ENCODE measurements at regions not wholly inside any gene's neighbourhood (a gene's known extent, or its start where the extent isn't known, plus 50 kb on each side); places are given as distances from the start of the nearest gene placed in this dataset.

DNA sequence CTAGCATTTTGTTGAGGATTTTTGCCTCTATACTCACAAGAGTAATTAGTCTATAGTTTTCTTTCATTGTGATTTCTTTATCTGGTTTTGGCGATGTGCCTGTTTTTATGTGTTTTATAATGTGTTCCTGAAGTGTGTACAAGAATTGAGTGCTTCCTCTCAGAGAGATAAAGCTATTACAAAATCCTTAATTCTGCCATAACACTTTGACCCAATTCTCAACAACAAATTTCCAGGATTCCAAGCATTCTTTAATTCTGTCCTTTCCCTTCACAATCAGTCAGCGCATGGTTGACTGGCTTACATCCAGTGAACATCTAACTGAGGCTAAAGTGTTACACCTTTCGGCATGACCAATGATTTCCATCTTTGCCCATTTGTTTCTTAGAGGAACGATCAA, 282.9 kb upstream of the MVB12B start:
- Mint-ChIP-seq H3K4me3 (no peak overlapping the region), H3K27me3 (peaks cover 22% of the 10 kb centered on the region), H3K36me3 (ENCODE audit: low read depth) (no peaks in the 10 kb centered on the region), H3K27ac (no peak overlapping the region), H3K4me1 (no peaks in the 10 kb centered on the region), H3K9me3 (peaks cover 12% of the 10 kb centered on the region)
- ChIA-PET POLR2A (no interaction called here), CTCF (no interaction called here)
- DNase-seq = no peak

DNA sequence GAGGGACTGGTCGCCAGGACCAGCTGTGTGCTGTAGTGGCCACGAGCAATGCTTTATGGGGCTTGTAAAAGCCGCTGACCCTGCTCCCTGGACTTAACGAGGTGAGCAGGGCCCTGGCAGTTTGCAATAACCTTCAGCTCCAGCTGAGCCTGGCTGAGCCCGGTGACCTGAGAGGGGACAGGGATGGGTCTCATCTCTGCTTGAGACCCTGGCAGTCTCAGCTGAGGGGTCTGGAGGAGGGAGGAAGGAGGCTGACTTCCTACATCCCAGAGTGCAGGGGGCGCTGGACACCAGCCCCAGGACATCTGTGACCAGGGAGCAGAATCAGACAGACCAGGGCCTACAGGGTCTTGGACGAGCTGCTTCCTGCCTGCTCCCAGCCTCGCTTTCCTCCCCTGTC, 277.5 kb upstream of the MVB12B start:
- H3K27me3 Mint-ChIP-seq = peaks cover 3% of the 10 kb centered on the region
- H3K4me3 Mint-ChIP-seq = no peak overlapping the region
- no peak for DNase-seq
- H3K27ac Mint-ChIP-seq = no peak overlapping the region
- H3K4me1 Mint-ChIP-seq = no peaks in the 10 kb centered on the region
- peaks cover 9% of the 10 kb centered on the region for H3K9me3 Mint-ChIP-seq
- ChIA-PET POLR2A (no interaction called here), CTCF (no interaction called here)
- no peaks in the 10 kb centered on the region for H3K36me3 Mint-ChIP-seq (ENCODE audit: low read depth)

DNA sequence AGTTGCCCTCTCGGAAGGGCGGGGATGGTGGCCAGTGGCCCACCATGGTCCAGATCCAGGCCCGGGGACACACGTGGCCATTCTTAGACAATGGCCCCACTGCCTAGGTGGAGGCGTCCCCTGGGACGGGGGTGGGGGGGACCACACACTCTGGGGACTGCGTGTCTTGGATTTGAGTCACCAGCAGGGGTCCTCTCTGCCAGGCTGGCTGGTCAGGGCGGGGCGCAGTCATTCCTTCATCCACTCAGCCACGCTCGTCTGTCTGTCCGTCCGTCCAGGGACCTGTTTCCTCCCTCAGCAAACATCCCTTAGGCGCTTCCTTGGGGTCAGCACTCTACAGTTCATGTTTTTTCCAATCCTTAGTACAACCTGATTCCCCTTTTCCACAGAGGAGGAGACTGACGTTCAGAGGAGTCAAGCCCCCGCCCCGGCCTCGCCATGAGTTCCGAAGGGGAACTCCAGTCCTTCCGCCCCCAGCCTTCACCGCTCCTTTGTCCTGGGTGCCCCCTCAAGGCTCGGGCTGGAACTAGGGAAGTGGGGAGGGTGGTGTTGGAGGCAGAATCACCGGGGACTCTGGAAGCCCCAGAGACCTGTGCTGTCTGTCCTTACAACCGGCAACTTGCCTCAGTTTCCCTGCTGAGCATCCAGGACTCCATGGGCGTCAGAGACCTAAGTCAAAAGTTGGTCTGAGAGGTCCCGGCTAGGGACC, 276.6 kb upstream of the MVB12B start:
- DNase-seq = no peak
- H3K27me3 Mint-ChIP-seq = no peaks in the 10 kb centered on the region
- POLR2A ChIA-PET = no interaction called here
- no peaks in the 10 kb centered on the region for H3K4me1 Mint-ChIP-seq
- H3K27ac Mint-ChIP-seq = no peak overlapping the region
- H3K36me3 Mint-ChIP-seq (ENCODE audit: low read depth) = no peaks in the 10 kb centered on the region
- H3K4me3 Mint-ChIP-seq = no peak overlapping the region
- CTCF ChIA-PET = no interaction called here
- peaks cover 6% of the 10 kb centered on the region for H3K9me3 Mint-ChIP-seq

DNA sequence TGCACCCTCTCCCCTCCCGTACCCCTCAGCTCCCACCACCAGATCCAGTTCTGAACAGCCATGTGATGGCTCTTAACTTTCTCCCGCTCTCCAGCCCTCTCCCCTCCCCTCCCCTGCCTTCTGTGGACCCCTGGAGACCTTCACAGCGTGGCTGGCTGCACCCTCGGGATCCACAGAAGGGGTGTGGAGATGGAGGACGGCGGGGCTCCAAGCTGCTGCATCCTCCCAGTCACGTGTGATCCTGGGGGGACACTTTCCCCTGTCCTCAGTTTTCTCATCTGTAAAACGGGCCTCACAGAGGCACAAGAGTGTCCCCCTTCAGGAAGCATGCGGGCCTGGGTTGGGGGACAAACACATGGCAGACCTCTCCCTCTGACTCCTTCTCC, 276.0 kb upstream of the MVB12B start:
- ChIA-PET CTCF (no interaction called here), POLR2A (no interaction called here)
- Mint-ChIP-seq H3K9me3 (peaks cover 6% of the 10 kb centered on the region), H3K27ac (no peak overlapping the region), H3K27me3 (no peaks in the 10 kb centered on the region), H3K4me3 (no peak overlapping the region), H3K36me3 (ENCODE audit: low read depth) (no peaks in the 10 kb centered on the region), H3K4me1 (no peaks in the 10 kb centered on the region)
- DNase-seq = no peak

DNA sequence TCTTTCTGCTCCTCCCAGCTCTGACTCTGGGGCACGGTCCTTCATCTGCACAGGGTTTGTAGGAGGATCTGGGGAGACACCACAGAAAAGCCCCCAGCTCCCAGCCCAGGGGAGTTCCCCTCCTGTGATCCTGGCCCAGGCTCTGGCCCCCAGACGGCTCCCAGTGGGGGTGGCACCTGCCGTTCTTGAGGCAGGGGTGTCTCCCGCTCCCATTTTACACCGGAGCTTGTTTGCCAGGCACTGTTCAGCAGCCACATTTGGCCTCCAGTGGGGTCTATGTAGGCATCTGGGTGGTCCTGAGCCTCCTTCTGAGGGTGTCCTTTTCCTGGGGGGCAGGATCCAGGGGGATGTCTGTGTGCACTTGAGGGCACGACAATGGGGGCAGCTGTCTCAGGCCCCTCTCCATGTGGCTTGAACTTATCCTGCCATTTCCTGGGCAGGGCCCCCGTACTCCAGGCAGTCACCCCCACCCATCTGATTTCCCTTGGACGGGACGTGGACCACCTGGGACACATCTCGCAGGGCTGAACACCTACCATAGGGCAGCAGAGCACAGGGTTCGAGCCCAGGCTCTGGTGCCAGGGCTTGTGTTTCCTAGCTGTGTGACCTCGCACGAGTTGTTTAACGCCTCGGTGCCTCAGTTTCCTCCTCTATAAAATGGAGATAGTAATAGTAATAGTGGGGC, 275.0 kb upstream of the MVB12B start:
- H3K9me3 Mint-ChIP-seq = no peaks in the 10 kb centered on the region
- ChIA-PET POLR2A (no interaction called here), CTCF (no interaction called here)

DNA sequence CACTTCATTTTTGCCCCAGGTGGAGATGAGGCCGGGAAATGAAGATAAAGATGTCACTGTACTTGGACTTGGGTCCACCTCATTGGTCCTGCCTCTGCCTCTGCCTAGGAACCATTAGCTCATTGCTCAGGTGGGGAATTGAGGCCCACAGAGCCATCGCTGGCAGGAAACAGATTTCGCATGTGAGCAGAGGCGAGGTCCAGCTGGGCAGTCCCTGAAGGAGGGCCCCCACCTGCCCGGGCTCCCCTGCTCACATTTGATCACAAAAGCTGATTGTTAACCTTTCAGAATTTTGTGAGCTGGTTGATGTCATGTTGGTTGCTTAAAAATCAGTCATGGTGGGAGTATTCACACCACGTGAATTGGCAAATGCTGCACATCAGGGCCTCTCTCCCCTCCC, 273.8 kb upstream of the MVB12B start:
- Mint-ChIP-seq H3K4me3 (no peak overlapping the region), H3K27me3 (no peaks in the 10 kb centered on the region), H3K27ac (no peak overlapping the region), H3K9me3 (no peaks in the 10 kb centered on the region), H3K4me1 (no peaks in the 10 kb centered on the region), H3K36me3 (ENCODE audit: low read depth) (no peaks in the 10 kb centered on the region)
- ChIA-PET POLR2A (no interaction called here), CTCF (no interaction called here)
- no peak for DNase-seq

More for the DNA sequence above, 275.0 kb upstream of the MVB12B start:
- H3K27me3 Mint-ChIP-seq = no peaks in the 10 kb centered on the region
- H3K4me1 Mint-ChIP-seq = no peaks in the 10 kb centered on the region
- DNase-seq = no peak
- no peaks in the 10 kb centered on the region for H3K36me3 Mint-ChIP-seq (ENCODE audit: low read depth)
- no peak overlapping the region for H3K27ac Mint-ChIP-seq
- H3K4me3 Mint-ChIP-seq = no peak overlapping the region

DNA sequence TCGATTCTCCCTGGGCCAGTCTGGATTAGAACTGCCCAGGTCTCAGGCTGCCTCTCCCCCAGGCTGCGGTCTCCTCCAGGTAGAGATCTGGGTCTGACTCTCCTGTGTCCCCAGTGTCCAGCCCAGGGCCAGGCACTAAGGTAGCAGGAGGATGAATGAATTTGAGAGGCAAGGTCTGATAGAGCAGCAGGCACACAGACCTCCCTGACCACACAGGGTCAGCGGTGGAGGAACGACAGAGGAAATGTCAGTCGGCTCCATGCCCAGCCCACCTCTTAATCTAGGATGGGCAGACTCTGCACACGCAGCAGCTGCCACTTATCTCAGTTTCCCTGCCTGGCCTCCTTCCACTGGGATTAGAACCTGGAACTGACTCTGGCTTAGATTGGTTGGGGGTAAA, 272.7 kb upstream of the MVB12B start:
- no peak for DNase-seq
- Mint-ChIP-seq H3K4me3 (no peak overlapping the region), H3K4me1 (no peaks in the 10 kb centered on the region), H3K9me3 (no peaks in the 10 kb centered on the region), H3K27ac (no peak overlapping the region), H3K27me3 (peaks cover 3% of the 10 kb centered on the region), H3K36me3 (ENCODE audit: low read depth) (no peaks in the 10 kb centered on the region)
- CTCF ChIA-PET = no interaction called here
- POLR2A ChIA-PET = no interaction called here

DNA sequence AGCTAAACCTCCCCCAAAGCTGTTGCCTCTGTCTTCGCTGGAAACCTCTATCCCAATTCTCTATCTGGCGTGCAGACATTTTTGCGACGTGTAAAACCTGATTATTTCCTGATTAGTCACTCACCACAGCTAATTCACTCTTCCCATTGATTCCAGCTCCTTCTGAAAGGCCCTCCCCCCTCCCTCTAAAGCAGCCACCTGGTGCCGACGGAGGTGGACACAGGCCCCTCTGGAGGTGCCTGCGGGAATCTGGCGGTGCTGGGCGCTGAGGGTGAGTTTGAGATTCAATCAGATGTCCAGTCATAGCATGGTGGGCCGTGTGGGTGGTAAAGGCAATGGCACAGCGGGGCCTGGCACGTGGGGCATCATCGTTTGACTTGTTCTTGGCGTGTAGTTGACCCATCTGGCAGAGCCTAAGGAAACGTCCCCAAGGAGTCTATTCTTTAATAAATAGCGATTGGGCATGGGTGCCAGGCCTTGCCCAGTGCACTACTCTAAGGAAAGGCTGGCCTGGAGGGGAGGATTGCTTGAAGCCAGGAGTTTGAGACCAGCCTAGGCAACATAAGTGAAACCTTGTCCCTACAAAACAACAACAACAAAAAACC, 271.1 kb upstream of the MVB12B start:
- H3K27me3 Mint-ChIP-seq = peaks cover 5% of the 10 kb centered on the region
- DNase-seq = no peak
- H3K36me3 Mint-ChIP-seq (ENCODE audit: low read depth) = no peaks in the 10 kb centered on the region
- no peaks in the 10 kb centered on the region for H3K4me1 Mint-ChIP-seq
- CTCF ChIA-PET = no interaction called here
- POLR2A ChIA-PET = no interaction called here
- no peak overlapping the region for H3K27ac Mint-ChIP-seq
- H3K4me3 Mint-ChIP-seq = no peak overlapping the region
- no peaks in the 10 kb centered on the region for H3K9me3 Mint-ChIP-seq

DNA sequence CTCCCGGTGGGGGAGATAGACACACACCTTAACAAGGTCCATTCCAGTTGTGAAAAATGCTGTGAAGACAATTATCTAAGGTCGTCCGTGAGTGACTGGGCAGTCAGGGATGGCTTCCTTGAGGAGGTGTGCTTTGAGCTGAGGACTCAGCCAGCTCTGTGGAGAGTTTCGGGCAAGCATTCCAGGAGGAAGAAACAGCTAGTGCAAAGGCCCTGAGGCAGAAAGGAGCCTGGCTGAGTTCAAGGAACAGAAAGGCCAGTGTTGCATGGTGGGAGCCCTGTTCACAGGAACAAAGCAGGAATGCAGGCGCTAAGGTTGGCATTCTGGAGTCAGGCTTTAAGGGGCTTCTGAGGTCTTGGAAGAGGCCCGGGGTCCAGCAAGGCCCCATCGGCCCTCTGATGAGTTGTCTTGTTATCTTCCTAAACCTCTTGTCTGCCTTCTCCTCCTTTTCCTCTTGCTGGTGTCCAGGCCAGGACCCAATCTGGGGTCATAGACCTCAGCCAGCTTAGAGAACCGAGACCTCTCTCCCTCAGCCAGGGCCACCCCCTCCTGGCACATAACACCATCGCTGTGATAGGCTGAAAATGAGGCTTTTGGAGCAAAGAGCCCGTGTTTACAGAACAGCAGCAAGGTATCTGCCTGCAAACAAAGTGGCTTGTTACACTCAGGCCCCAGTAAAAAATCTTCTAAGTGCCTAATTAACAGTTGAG, 270.2 kb upstream of the MVB12B start:
- no peak for DNase-seq
- ChIA-PET POLR2A (no interaction called here), CTCF (interaction anchor here (0.6 kb wide), 1 partner anchor 622 kb away, joined by 7 read pairs; no protein-coding TSS in a partner anchor)
- peaks cover 5% of the 10 kb centered on the region for H3K27me3 Mint-ChIP-seq
- H3K36me3 Mint-ChIP-seq (ENCODE audit: low read depth) = no peaks in the 10 kb centered on the region
- H3K4me1 Mint-ChIP-seq = no peaks in the 10 kb centered on the region
- no peaks in the 10 kb centered on the region for H3K9me3 Mint-ChIP-seq
- H3K4me3 Mint-ChIP-seq = no peak overlapping the region
- no peak overlapping the region for H3K27ac Mint-ChIP-seq

DNA sequence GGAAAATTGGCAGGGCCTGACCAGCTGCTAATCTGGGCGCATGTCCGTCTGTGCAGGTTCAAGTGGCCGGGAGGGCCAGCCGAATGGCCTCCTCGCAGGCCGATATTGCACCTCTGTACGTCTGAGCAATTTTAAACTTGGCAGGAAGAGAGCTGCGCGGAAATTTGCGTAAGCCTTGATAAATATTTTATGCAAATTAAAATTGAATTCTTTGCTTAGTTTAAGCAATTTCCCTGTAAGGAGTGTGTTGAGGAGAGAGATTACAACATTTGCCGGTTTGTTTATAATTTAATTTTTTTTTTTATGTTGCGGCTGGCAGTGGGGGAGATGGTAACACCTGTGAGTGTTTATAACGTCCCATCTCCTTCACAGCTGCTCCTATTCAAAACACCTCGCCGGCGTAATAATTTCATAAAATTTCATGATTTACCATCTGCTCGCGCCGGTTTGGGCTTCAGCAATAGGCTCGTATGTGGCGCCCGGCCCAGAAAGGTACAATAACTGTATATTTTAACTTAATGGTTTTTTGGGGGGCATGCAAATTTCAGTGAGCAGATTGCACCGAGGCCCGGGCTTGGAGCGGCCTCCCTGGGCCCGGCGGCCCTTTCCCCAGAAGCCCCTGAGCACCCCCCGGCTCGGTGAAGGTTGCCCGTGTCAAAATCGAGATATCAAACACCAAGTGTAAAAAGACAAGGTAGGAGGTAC, 269.4 kb upstream of the MVB12B start:
- Mint-ChIP-seq H3K4me1 (no peaks in the 10 kb centered on the region), H3K36me3 (ENCODE audit: low read depth) (no peaks in the 10 kb centered on the region), H3K4me3 (no peak overlapping the region), H3K27me3 (peaks cover 5% of the 10 kb centered on the region), H3K27ac (no peak overlapping the region), H3K9me3 (no peaks in the 10 kb centered on the region)
- ChIA-PET CTCF (no interaction called here), POLR2A (no interaction called here)
- DNase-seq = no peak

DNA sequence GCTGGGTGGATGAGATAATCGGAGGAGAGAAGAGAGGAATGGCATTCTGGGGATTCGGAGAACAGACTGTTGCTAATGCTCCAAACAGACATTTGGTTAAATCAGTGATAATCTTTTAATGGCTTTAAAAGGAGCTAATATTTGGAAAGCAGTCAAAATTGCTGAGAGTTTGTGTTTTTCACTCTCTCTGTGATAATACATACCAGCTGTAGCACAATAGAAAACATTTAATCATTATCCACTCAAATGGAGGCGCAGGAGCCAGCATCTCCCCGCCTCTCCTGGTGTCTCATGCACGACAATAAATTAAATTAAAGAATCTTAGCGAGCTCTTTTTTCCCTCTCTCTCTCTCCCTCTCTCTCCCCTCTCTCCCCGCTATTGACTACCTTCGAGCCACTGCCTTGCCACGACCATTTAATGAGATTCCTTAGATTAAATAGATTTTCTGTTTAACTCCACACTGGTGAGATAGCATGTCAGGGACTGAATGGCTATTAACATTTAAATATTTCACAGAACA, 268.6 kb upstream of the MVB12B start:
- CTCF ChIA-PET = no interaction called here

DNA sequence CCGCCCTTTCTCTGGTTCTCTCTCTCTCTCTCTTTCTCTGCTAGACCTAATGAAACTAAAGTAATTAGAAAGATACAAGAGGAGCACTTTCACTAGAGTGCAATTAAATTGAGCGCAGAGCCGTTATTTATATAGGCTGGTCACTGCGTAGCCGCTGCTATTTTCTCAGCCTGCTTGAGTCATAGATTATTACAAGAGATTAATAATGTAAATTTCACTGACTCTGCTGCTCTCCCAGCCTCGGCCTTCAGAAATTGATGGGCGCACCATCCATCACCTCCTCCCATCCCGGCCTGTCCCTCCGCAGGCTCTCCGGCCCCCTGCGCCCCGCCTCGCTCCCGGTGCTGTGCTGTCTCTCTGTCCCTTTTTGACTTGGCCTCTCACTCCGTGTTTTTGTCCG, 268.0 kb upstream of the MVB12B start:
- Mint-ChIP-seq H3K27ac (no peak overlapping the region), H3K9me3 (no peaks in the 10 kb centered on the region), H3K4me3 (no peak overlapping the region), H3K27me3 (peaks cover 5% of the 10 kb centered on the region), H3K36me3 (ENCODE audit: low read depth) (no peaks in the 10 kb centered on the region), H3K4me1 (no peaks in the 10 kb centered on the region)
- ChIA-PET CTCF (no interaction called here), POLR2A (no interaction called here)
- DNase-seq = no peak

More for the DNA sequence above, 268.6 kb upstream of the MVB12B start:
- no peak for DNase-seq
- Mint-ChIP-seq H3K27ac (no peak overlapping the region), H3K36me3 (ENCODE audit: low read depth) (no peaks in the 10 kb centered on the region), H3K4me3 (no peak overlapping the region), H3K27me3 (peaks cover 5% of the 10 kb centered on the region), H3K4me1 (no peaks in the 10 kb centered on the region), H3K9me3 (no peaks in the 10 kb centered on the region)
- POLR2A ChIA-PET = no interaction called here

DNA sequence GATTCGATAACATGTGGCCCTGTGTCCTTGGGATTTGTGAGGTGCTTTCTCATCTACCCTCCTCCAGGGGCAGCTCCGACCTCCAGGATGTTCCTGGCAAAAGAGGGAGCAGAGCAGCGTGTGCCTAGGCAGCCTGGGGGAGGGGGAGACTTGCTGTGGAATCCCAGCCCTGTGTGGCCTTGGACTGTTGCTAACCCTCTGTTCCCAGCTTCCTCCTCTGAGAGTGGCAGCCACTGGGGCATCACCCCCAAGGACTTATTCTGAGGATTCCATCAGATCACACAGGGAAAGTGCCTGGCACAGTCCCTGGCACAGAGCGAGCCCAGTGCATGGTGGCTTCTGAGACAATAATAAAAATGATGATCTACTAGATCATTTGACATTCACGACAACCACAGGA, 265.1 kb upstream of the MVB12B start:
- ChIA-PET POLR2A (no interaction called here), CTCF (no interaction called here)
- Mint-ChIP-seq H3K9me3 (no peaks in the 10 kb centered on the region), H3K36me3 (ENCODE audit: low read depth) (no peaks in the 10 kb centered on the region), H3K27ac (no peak overlapping the region), H3K4me1 (no peaks in the 10 kb centered on the region), H3K4me3 (no peak overlapping the region), H3K27me3 (peaks cover 5% of the 10 kb centered on the region)
- no peak for DNase-seq
